GM12878 (cell line): ENCODE measurements at regions not wholly inside any gene's neighbourhood (a gene's known extent, or its start where the extent isn't known, plus 50 kb on each side); places are given as distances from the start of the nearest gene placed in this dataset.

Experiments
- ATAC-seq: fragments of 200-7000 bp; cut with Tn5 transposase; 3 replicates; pipeline ENCODE4 v1.9.1; 2020; ENCODE audit warnings: mild to moderate bottlenecking, moderate library complexity
- BruUV-seq: library from RNA; stranded (reverse); fragments of 400-500 nt; replicated peaks from 2 replicates; lab custom pipeline; 2021; lab: Mats Ljungman, UMichigan
- CTCF ChIA-PET: fragments of 300-600 bp; sonication (Branson Sonifier 250); formaldehyde crosslinking; extraction: SDS; loops from one replicate; lab custom pipeline; 2021; ENCODE audit warnings: inconsistent platforms; lab: Yijun Ruan, JAX
- POLR2A ChIA-PET: fragments of 350-600 bp; formaldehyde crosslinking; extraction: SDS; loops from one replicate; lab custom pipeline; 2021; ENCODE audit warnings: inconsistent platforms; lab: Charles Lee
- RAD21 ChIA-PET: fragments of 300-600 bp; sonication (Branson Sonifier 250); formaldehyde crosslinking; loops from one replicate; lab custom pipeline; 2023; ENCODE audit warnings: antibody characterized with exemption; ENCODE audit not compliant: unreplicated experiment; lab: Charles Lee
- SMC1A ChIA-PET: fragments of 300-600 bp; sonication (Branson Sonifier 250); formaldehyde crosslinking; loops from one replicate; lab custom pipeline; 2023; ENCODE audit not compliant: unreplicated experiment, uncharacterized antibody; lab: Charles Lee
- DNase-seq: peaks from one replicate; pipeline ENCODE4 v3.0.0-alpha.2; 2011; ENCODE audit warnings: low read depth, low spot score
- FAIRE-seq: peaks from 3 replicates; lab custom pipeline; 2011; peaks lifted over from hg19 to GRCh38; lab: Jason Lieb, UNC
- H2AFZ ChIP-seq: 2 replicates; pipeline ENCODE4 v1.6.0; 2011; ENCODE audit warnings: low read depth, low read length, control low read depth; ENCODE audit not compliant: control insufficient read depth
- H3K27ac ChIP-seq: 2 replicates; pipeline ENCODE4 v1.5.1; 2011; ENCODE audit warnings: control low read depth; ENCODE audit not compliant: control insufficient read depth, insufficient read depth
- H3K27me3 ChIP-seq, 2 experiments: replicated peaks in 1 of 2; 2 replicates each; pipeline versions ENCODE4 v1.6.0 to v1.6.1; 2011; ENCODE audit warnings: low read length in 1 of 2; ENCODE audit not compliant: control insufficient read depth in 2 of 2, insufficient read depth in 2 of 2
- H3K36me3 ChIP-seq, 2 experiments: 2 replicates each; pipeline ENCODE4 v1.5.1; 2011; ENCODE audit warnings: low read length in 1 of 2; ENCODE audit not compliant: control insufficient read depth in 2 of 2, insufficient read depth in 2 of 2
- H3K4me1 ChIP-seq: 2 replicates; pipeline ENCODE4 v1.6.1; 2011; ENCODE audit warnings: mild to moderate bottlenecking, low read length, moderate library complexity, mixed read lengths; ENCODE audit not compliant: control insufficient read depth, insufficient read depth
- H3K4me2 ChIP-seq: 2 replicates; pipeline ENCODE4 v1.6.0; 2011; ENCODE audit warnings: control low read depth; ENCODE audit not compliant: control insufficient read depth, insufficient read depth
- H3K4me3 ChIP-seq: fragments of 200-600 bp; sonication (generic); 2 replicates; pipeline ENCODE4 v1.5.1; 2016
- H3K79me2 ChIP-seq: 2 replicates; pipeline ENCODE4 v1.6.0; 2011; ENCODE audit warnings: low read length; ENCODE audit not compliant: control insufficient read depth, insufficient read depth
- H3K9ac ChIP-seq: 2 replicates; pipeline ENCODE4 v1.8.0; 2011; ENCODE audit warnings: low read length, control low read depth, mixed read lengths; ENCODE audit not compliant: control insufficient read depth, insufficient read depth
- H3K9me3 ChIP-seq: replicated peaks from 3 replicates; pipeline ENCODE4 v1.5.1; 2011; ENCODE audit warnings: mild to moderate bottlenecking, low read length; ENCODE audit not compliant: control insufficient read depth, insufficient read depth
- H4K20me1 ChIP-seq: 2 replicates; pipeline ENCODE4 v1.6.0; 2011; ENCODE audit not compliant: control insufficient read depth, insufficient read depth
- BHLHE40 ChIP-seq, 2 experiments: fragments of 450-650 bp in 1 of 2; IDR thresholded peaks; 2 replicates each; pipeline ENCODE4 v1.6.1; 2011 to 2017; ENCODE audit warnings: low read depth in 2 of 2, borderline replicate concordance in 1 of 2, improper control_type of control experiment in 1 of 2, low read length in 1 of 2, mild to moderate bottlenecking in 1 of 2
- CBX5 ChIP-seq: sonication (generic); IDR thresholded peaks from 2 replicates; pipeline ENCODE4 v1.6.1; 2016; ENCODE audit warnings: low read depth, moderate library complexity, mild to moderate bottlenecking, inconsistent platforms
- CHD2 ChIP-seq: IDR thresholded peaks from 2 replicates; pipeline ENCODE4 v1.6.1; 2011; ENCODE audit warnings: low read depth, low read length, improper control_type of control experiment, borderline replicate concordance
- CREM ChIP-seq: IDR thresholded peaks from 2 replicates; pipeline ENCODE4 v1.6.1; 2014; ENCODE audit warnings: antibody characterized with exemption, low read depth
- EED ChIP-seq: sonication (generic); IDR thresholded peaks from 2 replicates; pipeline ENCODE4 v1.6.1; 2016; ENCODE audit warnings: antibody characterized with exemption, low read depth
- IKZF2 ChIP-seq, 2 experiments: fragments of 450-650 bp; IDR thresholded peaks; 2 replicates each; pipeline ENCODE4 v1.6.1; 2017; ENCODE audit warnings: mild to moderate bottlenecking in 2 of 2, moderate library complexity in 2 of 2
- KLF5 ChIP-seq: fragments of 450-650 bp; IDR thresholded peaks from 2 replicates; pipeline ENCODE4 v1.6.1; 2014; ENCODE audit warnings: mild to moderate bottlenecking; ENCODE audit not compliant: partially characterized antibody
- POLR2A ChIP-seq: IDR thresholded peaks from 2 replicates; pipeline ENCODE4 v1.6.1; 2011; ENCODE audit warnings: low read depth, mild to moderate bottlenecking, low read length
- RAD51 ChIP-seq: fragments of 450-650 bp; IDR thresholded peaks from 2 replicates; pipeline ENCODE4 v1.6.1; 2016; ENCODE audit warnings: moderate library complexity, mild to moderate bottlenecking, inconsistent platforms
- SPI1 ChIP-seq: IDR thresholded peaks from 2 replicates; pipeline ENCODE4 v1.6.1; 2011; ENCODE audit warnings: low read depth, mild to moderate bottlenecking, low read length, moderate library complexity, borderline replicate concordance; ENCODE audit not compliant: insufficient read depth
- ZNF384 ChIP-seq: IDR thresholded peaks from 2 replicates; pipeline ENCODE4 v1.6.1; 2012; ENCODE audit warnings: low read depth, mild to moderate bottlenecking, low read length, improper control_type of control experiment, borderline replicate concordance
- WGBS: methylation state at CpG from one replicate; pipeline ENCODE4 v1.1.6; 2016; ENCODE audit warnings: low lambda C conversion rate; ENCODE audit not compliant: insufficient replicate concordance, insufficient coverage; ENCODE audit errors: missing lambda C conversion rate; 5-methylcytosine and 5-hydroxymethylcytosine counted together
- in situ Hi-C: fragments of 300-500 bp; cut with MboI; formaldehyde crosslinking; loops from 9 replicates; pipeline ENCODE4 v1.14.3; 2018; ENCODE audit warnings: mixed read lengths
- intact Hi-C: fragments of 100-400 bp; cut with micrococcal nuclease; formaldehyde crosslinking; loops from one replicate; pipeline ENCODE4 v1.14.2; 2022; ENCODE audit not compliant: unreplicated experiment
- TF ChIP-seq, protein P1 (sequence below): IDR thresholded peaks from 2 replicates; pipeline ENCODE4 v1.6.1; 2012; ENCODE audit warnings: mild to moderate bottlenecking, low read depth, low read length
- TF ChIP-seq, protein P2 (sequence below): fragments of 450-650 bp; IDR thresholded peaks from 2 replicates; pipeline ENCODE4 v1.6.1; 2017; ENCODE audit warnings: mild to moderate bottlenecking, low read depth, inconsistent platforms; ENCODE audit not compliant: poor library complexity, severe bottlenecking

DNA sequence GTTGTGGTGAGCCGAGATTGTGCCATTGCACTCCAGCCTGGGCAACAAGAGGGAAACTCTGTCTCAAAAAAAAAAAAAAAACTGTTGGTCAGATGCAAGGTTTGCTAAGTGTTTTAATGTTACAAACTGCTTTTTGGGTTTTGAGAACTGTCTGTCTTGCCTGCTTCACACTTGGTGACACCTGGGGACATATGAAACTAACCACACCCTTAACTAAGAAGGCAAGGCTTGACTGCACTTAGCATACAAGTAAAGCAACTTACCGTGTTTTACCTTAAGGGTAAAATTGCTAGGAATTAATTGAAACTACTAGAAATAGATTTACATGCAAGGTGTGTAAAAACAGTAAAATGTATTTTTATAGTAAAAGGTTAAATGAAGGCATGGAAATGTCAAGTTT is 180.4 kb downstream of the OR13H1 start (continued):
- TF ChIP-seq, protein P1, sequence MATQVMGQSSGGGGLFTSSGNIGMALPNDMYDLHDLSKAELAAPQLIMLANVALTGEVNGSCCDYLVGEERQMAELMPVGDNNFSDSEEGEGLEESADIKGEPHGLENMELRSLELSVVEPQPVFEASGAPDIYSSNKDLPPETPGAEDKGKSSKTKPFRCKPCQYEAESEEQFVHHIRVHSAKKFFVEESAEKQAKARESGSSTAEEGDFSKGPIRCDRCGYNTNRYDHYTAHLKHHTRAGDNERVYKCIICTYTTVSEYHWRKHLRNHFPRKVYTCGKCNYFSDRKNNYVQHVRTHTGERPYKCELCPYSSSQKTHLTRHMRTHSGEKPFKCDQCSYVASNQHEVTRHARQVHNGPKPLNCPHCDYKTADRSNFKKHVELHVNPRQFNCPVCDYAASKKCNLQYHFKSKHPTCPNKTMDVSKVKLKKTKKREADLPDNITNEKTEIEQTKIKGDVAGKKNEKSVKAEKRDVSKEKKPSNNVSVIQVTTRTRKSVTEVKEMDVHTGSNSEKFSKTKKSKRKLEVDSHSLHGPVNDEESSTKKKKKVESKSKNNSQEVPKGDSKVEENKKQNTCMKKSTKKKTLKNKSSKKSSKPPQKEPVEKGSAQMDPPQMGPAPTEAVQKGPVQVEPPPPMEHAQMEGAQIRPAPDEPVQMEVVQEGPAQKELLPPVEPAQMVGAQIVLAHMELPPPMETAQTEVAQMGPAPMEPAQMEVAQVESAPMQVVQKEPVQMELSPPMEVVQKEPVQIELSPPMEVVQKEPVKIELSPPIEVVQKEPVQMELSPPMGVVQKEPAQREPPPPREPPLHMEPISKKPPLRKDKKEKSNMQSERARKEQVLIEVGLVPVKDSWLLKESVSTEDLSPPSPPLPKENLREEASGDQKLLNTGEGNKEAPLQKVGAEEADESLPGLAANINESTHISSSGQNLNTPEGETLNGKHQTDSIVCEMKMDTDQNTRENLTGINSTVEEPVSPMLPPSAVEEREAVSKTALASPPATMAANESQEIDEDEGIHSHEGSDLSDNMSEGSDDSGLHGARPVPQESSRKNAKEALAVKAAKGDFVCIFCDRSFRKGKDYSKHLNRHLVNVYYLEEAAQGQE: no peak
- TF ChIP-seq CHD2 (no peak), POLR2A (no peak)

DNA sequence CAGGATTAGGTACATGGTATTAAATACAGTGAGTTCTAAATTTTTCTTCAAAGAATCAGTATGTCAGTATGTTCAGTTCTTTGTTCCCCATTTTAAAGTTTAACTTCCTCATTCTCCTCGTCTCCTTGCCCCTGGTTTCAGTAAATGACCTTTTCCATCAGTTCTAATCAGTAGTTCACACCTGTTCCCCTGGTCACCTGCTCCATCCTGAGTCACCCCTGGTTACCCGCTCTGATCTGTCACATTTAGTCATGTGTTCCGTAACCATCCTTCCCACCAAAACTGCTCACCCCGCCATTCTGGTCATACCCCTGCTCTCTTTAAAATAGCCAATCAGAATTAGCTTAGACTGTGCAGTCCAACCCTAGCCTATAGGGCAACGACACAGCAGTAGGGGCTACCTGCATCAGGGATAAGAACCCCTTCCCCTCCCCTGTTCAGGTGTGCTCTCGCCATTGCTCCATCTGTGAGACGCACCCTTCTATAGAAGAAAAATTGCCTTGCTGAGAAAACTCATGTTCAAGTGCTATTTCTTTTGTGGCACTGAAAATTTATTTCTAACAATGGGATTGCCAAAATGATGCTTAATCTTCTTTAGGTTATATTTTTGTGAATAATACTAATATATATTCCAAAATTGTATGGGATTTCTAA is 181.3 kb downstream of the OR13H1 start:
- 23% methylated on average over 7 of the region's 7 CpGs for WGBS
- ChIA-PET CTCF (no interaction called here), RAD21 (interaction anchor here (1.1 kb wide), 1 partner anchor 97 kb away, joined by 3 read pairs; no protein-coding TSS in a partner anchor), POLR2A (no interaction called here), SMC1A (no interaction called here)
- Histone ChIP-seq H3K36me3 (no peaks in the 10 kb centered on the region), H3K27me3 (no peaks in the 10 kb centered on the region), H3K79me2 (no peaks in the 10 kb centered on the region), H3K4me1 (no peaks in the 10 kb centered on the region), H2AFZ (no peak overlapping the region), H3K4me3 (no peak overlapping the region), H3K9me3 (peaks cover 5% of the 10 kb centered on the region; the same call in 2 of the 3 replicates), H4K20me1 (no peaks in the 10 kb centered on the region), H3K4me2 (no peak overlapping the region), H3K27ac (no peak overlapping the region), H3K9ac (no peak overlapping the region)
- ATAC-seq: no peak; the same call in 2 of the 3 replicates
- DNase-seq: no peak
- TF ChIP-seq EED (no peak), ZNF384 (no peak), CBX5 (0 out of 2 replicates have a peak, but pooled peaks have one; percentile 35), CREM (no peak), BHLHE40 (IDR thresholded peaks at IDR 0.05; ENCODE audit: borderline replicate concordance in 1 of 2, low read depth in 2 of 2, low read length in 1 of 2) (peak in 1 of 2 experiments; percentile 39; a peak in 1 of 4 replicates), KLF5 (no peak), IKZF2 (IDR thresholded peaks at IDR 0.05) (peak in 1 of 2 experiments; percentile 28; a peak in 1 of 4 replicates), SPI1 (no peak), RAD51 (peak; percentile 25; the same call in 1 of the 2 replicates)
- TF ChIP-seq, protein P2, sequence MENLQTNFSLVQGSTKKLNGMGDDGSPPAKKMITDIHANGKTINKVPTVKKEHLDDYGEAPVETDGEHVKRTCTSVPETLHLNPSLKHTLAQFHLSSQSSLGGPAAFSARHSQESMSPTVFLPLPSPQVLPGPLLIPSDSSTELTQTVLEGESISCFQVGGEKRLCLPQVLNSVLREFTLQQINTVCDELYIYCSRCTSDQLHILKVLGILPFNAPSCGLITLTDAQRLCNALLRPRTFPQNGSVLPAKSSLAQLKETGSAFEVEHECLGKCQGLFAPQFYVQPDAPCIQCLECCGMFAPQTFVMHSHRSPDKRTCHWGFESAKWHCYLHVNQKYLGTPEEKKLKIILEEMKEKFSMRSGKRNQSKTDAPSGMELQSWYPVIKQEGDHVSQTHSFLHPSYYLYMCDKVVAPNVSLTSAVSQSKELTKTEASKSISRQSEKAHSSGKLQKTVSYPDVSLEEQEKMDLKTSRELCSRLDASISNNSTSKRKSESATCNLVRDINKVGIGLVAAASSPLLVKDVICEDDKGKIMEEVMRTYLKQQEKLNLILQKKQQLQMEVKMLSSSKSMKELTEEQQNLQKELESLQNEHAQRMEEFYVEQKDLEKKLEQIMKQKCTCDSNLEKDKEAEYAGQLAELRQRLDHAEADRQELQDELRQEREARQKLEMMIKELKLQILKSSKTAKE: no peak
- intact Hi-C loops (no loop called here), in situ Hi-C loops (no loop called here)
- no TSS peak for BruUV-seq
- no peak for FAIRE-seq
